ENCODE measurements at regions not wholly inside any gene's neighbourhood (a gene's known extent, or its start where the extent isn't known, plus 50 kb on each side); places are given as distances from the start of the nearest gene placed in this dataset.
A peak's percentile ranks its signal among the peaks of the same experiment; 100 is the strongest.
"Not testable (repeated sequence)": the region's sequence is repeated elsewhere in the genome, so short reads cannot be mapped to it uniquely, and the experiment has no call there.

- peak; percentile 63 for DNase-seq (ENCODE audit: low read depth in 2 of 2)
Observed at GRCh38 chr14:106039400-106039799, 513.0 kb downstream of the TMEM121 start.

GRCh38 chr14:106044515-106044914, 518.1 kb downstream of the TMEM121 start:
- DNase-seq (ENCODE audit: low read depth in 2 of 2), result no peak

GRCh38 chr14:106044949-106045596, 518.7 kb downstream of the TMEM121 start:
- DNase-seq (ENCODE audit: low read depth in 2 of 2), result peak; percentile 76 to 87

- no peak for DNase-seq (ENCODE audit: low read depth in 2 of 2)
Observed at GRCh38 chr14:106051796-106052195, 525.4 kb downstream of the TMEM121 start.

GRCh38 chr14:106055289-106055688, 528.9 kb downstream of the TMEM121 start:
- no peak for DNase-seq (ENCODE audit: low read depth in 2 of 2)

GRCh38 chr14:106058342-106058741, 532.0 kb downstream of the TMEM121 start:
- no peak for DNase-seq (ENCODE audit: low read depth in 2 of 2)

GRCh38 chr14:106060276-106060975, 534.0 kb downstream of the TMEM121 start:
- DNase-seq (ENCODE audit: low read depth in 2 of 2), result no peak

GRCh38 chr14:106061877-106062500, 535.6 kb downstream of the TMEM121 start:
- peak; percentile 71 to 81 for DNase-seq (ENCODE audit: low read depth in 2 of 2)

GRCh38 chr14:106062502-106063272, 536.3 kb downstream of the TMEM121 start:
- DNase-seq (ENCODE audit: low read depth in 2 of 2), result no peak

- DNase-seq (ENCODE audit: low read depth in 2 of 2), result no peak
Observed at GRCh38 chr14:106067935-106068334, 541.6 kb downstream of the TMEM121 start.

GRCh38 chr14:106069804-106070625, 543.6 kb downstream of the TMEM121 start:
- DNase-seq (ENCODE audit: low read depth in 2 of 2), result no peak

GRCh38 chr14:106080922-106081321, 554.5 kb downstream of the TMEM121 start:
- no peak for DNase-seq (ENCODE audit: low read depth in 2 of 2)

GRCh38 chr14:106081721-106082120, 555.3 kb downstream of the TMEM121 start:
- DNase-seq (ENCODE audit: low read depth in 2 of 2), result not testable (repeated sequence)

- DNase-seq (ENCODE audit: low read depth in 2 of 2), result no peak
Observed at GRCh38 chr14:106083082-106083481, 556.7 kb downstream of the TMEM121 start.

- no peak for DNase-seq (ENCODE audit: low read depth in 2 of 2)
Observed at GRCh38 chr14:106087837-106088236, 561.5 kb downstream of the TMEM121 start.

GRCh38 chr14:106088860-106089259, 562.5 kb downstream of the TMEM121 start:
- not testable (repeated sequence) for DNase-seq (ENCODE audit: low read depth in 2 of 2)

GRCh38 chr14:106094654-106095189, 568.3 kb downstream of the TMEM121 start:
- peak in 1 of 2 donors; percentile 55 for DNase-seq (ENCODE audit: low read depth in 2 of 2)

GRCh38 chr14:106107703-106108102, 581.3 kb downstream of the TMEM121 start:
- no peak for DNase-seq (ENCODE audit: low read depth in 2 of 2)

GRCh38 chr14:106109337-106109736, 583.0 kb downstream of the TMEM121 start:
- no peak for DNase-seq (ENCODE audit: low read depth in 2 of 2)

- DNase-seq (ENCODE audit: low read depth in 2 of 2), result no peak
Observed at GRCh38 chr14:106115401-106115800, 589.0 kb downstream of the TMEM121 start.

- DNase-seq (ENCODE audit: low read depth in 2 of 2), result peak in 1 of 2 donors; percentile 21
Observed at GRCh38 chr14:106116339-106116930, 590.1 kb downstream of the TMEM121 start.
